H1 (cell line): ENCODE measurements at regions not wholly inside any gene's neighbourhood (a gene's known extent, or its start where the extent isn't known, plus 50 kb on each side); places are given as distances from the start of the nearest gene placed in this dataset.

ENCODE experiments used
- CEBPB ChIP-seq: IDR thresholded peaks from 2 replicates; pipeline ENCODE4 v1.6.1; 2012; ENCODE audit warnings: low read depth, low read length
- EP300 ChIP-seq, 2 experiments: IDR thresholded peaks; 1 replicate in 1 of 2; 2 replicates in 1 of 2; pipeline ENCODE4 v1.6.1; 2011 to 2012; ENCODE audit warnings: low read depth in 2 of 2, low read length in 2 of 2, mild to moderate bottlenecking in 2 of 2, borderline replicate concordance in 1 of 2, inconsistent platforms in 1 of 2, moderate library complexity in 1 of 2
- FOSL1 ChIP-seq: IDR thresholded peaks from 2 replicates; pipeline ENCODE4 v1.6.1; 2011; ENCODE audit warnings: mild to moderate bottlenecking, low read depth, low read length, moderate library complexity; ENCODE audit not compliant: insufficient read depth
- POLR2A ChIP-seq, 2 experiments: IDR thresholded peaks; 1 replicate in 1 of 2; 2 replicates in 1 of 2; pipeline ENCODE4 v1.6.1; 2011; ENCODE audit warnings: low read depth in 2 of 2, low read length in 2 of 2, mild to moderate bottlenecking in 2 of 2; ENCODE audit errors: control extremely low read depth in 1 of 2
- TAF1 ChIP-seq: IDR thresholded peaks from 2 replicates; pipeline ENCODE4 v1.6.1; 2011; ENCODE audit warnings: mild to moderate bottlenecking, low read depth, low read length
- YY1 ChIP-seq: IDR thresholded peaks from 2 replicates; pipeline ENCODE4 v1.6.1; 2011; ENCODE audit warnings: low read depth, mild to moderate bottlenecking, low read length
- ZNF274 ChIP-seq: IDR thresholded peaks from 2 replicates; pipeline ENCODE4 v1.7.0; 2012; ENCODE audit warnings: low read length, borderline replicate concordance; ENCODE audit errors: extremely low read depth
- TF ChIP-seq, protein P1 (sequence below), 3 experiments: IDR thresholded peaks; 1 replicate in 2 of 3; 2 replicates in 1 of 3; pipeline versions ENCODE4 v1.5.1 to v1.6.1; 2011; ENCODE audit warnings: low read length in 3 of 3, mild to moderate bottlenecking in 3 of 3, inconsistent platforms in 2 of 3, low read depth in 1 of 3, moderate library complexity in 1 of 3; ENCODE audit not compliant: insufficient read depth in 1 of 3; ENCODE audit errors: control extremely low read depth in 1 of 3
- TF ChIP-seq, protein P2 (sequence below): IDR thresholded peaks from 2 replicates; pipeline ENCODE4 v1.6.1; 2012; ENCODE audit warnings: low read length, inconsistent platforms

DNA sequence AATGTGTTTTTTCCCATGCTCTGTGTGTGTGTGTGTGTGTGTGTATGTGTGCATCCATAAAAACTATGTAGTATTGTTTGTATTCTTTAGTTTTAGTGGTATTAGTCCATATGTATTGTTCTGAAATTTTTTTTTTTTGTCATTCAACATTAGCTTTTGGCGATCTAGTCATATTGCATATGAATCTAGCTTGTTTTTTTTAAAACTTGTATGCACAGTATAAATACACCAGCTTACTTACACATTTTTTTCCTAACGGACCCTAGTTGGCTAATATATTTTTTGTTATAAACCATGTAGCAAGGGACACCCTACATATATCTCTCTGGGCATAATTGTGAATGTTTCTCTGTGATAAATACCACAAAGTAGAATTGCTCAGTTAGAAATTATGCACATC is 359.7 kb downstream of the SRGAP2C start:
- TF ChIP-seq FOSL1 (no peak), POLR2A (IDR thresholded peaks at IDR 0.05; ENCODE audit: control extremely low read depth in 1 of 2, low read depth in 2 of 2, low read length in 2 of 2) (no peak), EP300 (IDR thresholded peaks at IDR 0.05; ENCODE audit: borderline replicate concordance in 1 of 2, low read depth in 2 of 2, low read length in 2 of 2) (no peak), CEBPB (no peak), ZNF274 (no peak), TAF1 (no peak), YY1 (no peak)
- TF ChIP-seq, protein P1, sequence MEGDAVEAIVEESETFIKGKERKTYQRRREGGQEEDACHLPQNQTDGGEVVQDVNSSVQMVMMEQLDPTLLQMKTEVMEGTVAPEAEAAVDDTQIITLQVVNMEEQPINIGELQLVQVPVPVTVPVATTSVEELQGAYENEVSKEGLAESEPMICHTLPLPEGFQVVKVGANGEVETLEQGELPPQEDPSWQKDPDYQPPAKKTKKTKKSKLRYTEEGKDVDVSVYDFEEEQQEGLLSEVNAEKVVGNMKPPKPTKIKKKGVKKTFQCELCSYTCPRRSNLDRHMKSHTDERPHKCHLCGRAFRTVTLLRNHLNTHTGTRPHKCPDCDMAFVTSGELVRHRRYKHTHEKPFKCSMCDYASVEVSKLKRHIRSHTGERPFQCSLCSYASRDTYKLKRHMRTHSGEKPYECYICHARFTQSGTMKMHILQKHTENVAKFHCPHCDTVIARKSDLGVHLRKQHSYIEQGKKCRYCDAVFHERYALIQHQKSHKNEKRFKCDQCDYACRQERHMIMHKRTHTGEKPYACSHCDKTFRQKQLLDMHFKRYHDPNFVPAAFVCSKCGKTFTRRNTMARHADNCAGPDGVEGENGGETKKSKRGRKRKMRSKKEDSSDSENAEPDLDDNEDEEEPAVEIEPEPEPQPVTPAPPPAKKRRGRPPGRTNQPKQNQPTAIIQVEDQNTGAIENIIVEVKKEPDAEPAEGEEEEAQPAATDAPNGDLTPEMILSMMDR (IDR thresholded peaks at IDR 0.05; ENCODE audit: control extremely low read depth in 1 of 3, insufficient read depth in 1 of 3, low read depth in 1 of 3, low read length in 3 of 3): no peak
- TF ChIP-seq, protein P2, sequence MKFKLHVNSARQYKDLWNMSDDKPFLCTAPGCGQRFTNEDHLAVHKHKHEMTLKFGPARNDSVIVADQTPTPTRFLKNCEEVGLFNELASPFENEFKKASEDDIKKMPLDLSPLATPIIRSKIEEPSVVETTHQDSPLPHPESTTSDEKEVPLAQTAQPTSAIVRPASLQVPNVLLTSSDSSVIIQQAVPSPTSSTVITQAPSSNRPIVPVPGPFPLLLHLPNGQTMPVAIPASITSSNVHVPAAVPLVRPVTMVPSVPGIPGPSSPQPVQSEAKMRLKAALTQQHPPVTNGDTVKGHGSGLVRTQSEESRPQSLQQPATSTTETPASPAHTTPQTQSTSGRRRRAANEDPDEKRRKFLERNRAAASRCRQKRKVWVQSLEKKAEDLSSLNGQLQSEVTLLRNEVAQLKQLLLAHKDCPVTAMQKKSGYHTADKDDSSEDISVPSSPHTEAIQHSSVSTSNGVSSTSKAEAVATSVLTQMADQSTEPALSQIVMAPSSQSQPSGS: no peak
